MM.1S (cell line): ENCODE measurements at regions not wholly inside any gene's neighbourhood (a gene's known extent, or its start where the extent isn't known, plus 50 kb on each side); places are given as distances from the start of the nearest gene placed in this dataset.

Source experiments
- EZH2 ChIP-seq: fragments of 300-600 bp; sonication (generic); optimal IDR thresholded peaks from 2 replicates; pipeline ENCODE3; 2017; ENCODE audit warnings: low read depth, mild to moderate bottlenecking, antibody characterized with exemption, low read length, mixed read lengths
- EZH2phosphoT487 ChIP-seq: fragments of 300-600 bp; sonication (generic); IDR thresholded peaks from 2 replicates; pipeline ENCODE4 v1.6.1; 2018; ENCODE audit warnings: antibody characterized with exemption, low read length
- TF ChIP-seq, protein P1 (sequence below): fragments of 300-600 bp; sonication (generic); IDR thresholded peaks from 2 replicates; pipeline ENCODE4 v1.5.1; 2016; ENCODE audit warnings: antibody characterized with exemption, low read length, mixed read lengths

DNA sequence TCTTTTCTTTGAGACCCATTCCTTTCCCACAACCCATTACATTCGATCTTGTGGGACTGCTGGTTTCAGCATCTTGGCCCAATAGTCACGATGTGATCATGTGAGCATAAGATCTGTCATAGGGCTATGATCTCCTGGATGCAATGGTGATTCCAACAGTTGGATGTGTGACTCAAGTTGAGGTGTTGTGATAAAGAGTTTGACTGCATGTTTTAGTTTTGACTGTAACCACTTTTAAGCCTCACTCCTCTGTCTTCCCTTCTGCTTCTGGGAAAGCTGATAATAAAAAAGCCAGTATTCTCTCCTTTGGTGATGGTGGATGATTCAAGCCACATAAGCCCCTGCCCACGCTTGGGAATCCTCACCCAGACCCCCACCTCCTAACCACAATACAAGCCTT, 117.0 kb upstream of the ASCC3 start:
- TF ChIP-seq, protein P1, sequence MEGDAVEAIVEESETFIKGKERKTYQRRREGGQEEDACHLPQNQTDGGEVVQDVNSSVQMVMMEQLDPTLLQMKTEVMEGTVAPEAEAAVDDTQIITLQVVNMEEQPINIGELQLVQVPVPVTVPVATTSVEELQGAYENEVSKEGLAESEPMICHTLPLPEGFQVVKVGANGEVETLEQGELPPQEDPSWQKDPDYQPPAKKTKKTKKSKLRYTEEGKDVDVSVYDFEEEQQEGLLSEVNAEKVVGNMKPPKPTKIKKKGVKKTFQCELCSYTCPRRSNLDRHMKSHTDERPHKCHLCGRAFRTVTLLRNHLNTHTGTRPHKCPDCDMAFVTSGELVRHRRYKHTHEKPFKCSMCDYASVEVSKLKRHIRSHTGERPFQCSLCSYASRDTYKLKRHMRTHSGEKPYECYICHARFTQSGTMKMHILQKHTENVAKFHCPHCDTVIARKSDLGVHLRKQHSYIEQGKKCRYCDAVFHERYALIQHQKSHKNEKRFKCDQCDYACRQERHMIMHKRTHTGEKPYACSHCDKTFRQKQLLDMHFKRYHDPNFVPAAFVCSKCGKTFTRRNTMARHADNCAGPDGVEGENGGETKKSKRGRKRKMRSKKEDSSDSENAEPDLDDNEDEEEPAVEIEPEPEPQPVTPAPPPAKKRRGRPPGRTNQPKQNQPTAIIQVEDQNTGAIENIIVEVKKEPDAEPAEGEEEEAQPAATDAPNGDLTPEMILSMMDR, result no peak
- no peak for TF ChIP-seq EZH2
- TF ChIP-seq EZH2phosphoT487, result no peak
